ENCODE measurements at regions not wholly inside any gene's neighbourhood (a gene's known extent, or its start where the extent isn't known, plus 50 kb on each side); places are given as distances from the start of the nearest gene placed in this dataset.

DNA sequence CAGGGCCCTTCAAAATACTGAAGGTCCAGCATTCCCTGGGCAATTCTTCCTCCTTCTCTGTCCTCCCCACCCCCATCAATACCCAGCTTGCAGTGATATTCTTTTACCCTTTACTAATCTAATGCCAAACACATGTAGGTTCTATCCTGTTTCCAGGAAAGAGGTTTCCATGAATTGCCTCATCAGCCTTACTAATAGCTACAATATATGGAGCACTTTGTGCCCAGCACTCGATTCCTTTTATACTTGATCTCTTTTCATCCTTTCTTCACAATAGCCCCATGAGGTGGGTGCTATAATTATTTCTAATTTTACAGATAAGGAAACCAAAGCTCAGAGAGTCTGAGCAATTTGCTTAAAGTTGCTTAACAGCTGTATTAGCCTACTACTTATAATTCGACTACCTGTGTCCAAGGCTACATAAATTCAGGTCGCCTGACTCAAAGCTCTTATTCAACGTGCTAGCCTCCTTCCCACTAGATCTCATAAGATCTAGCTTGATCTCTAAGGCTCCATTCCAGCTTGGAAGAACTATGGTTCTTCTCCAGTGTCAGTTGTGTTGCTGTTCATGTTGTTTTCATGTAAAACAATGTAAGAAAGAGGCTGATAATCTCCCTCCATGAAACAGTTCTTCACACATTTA, 229.6 kb upstream of the PGRMC2 start (continued):
- TF ChIP-seq, protein P1, sequence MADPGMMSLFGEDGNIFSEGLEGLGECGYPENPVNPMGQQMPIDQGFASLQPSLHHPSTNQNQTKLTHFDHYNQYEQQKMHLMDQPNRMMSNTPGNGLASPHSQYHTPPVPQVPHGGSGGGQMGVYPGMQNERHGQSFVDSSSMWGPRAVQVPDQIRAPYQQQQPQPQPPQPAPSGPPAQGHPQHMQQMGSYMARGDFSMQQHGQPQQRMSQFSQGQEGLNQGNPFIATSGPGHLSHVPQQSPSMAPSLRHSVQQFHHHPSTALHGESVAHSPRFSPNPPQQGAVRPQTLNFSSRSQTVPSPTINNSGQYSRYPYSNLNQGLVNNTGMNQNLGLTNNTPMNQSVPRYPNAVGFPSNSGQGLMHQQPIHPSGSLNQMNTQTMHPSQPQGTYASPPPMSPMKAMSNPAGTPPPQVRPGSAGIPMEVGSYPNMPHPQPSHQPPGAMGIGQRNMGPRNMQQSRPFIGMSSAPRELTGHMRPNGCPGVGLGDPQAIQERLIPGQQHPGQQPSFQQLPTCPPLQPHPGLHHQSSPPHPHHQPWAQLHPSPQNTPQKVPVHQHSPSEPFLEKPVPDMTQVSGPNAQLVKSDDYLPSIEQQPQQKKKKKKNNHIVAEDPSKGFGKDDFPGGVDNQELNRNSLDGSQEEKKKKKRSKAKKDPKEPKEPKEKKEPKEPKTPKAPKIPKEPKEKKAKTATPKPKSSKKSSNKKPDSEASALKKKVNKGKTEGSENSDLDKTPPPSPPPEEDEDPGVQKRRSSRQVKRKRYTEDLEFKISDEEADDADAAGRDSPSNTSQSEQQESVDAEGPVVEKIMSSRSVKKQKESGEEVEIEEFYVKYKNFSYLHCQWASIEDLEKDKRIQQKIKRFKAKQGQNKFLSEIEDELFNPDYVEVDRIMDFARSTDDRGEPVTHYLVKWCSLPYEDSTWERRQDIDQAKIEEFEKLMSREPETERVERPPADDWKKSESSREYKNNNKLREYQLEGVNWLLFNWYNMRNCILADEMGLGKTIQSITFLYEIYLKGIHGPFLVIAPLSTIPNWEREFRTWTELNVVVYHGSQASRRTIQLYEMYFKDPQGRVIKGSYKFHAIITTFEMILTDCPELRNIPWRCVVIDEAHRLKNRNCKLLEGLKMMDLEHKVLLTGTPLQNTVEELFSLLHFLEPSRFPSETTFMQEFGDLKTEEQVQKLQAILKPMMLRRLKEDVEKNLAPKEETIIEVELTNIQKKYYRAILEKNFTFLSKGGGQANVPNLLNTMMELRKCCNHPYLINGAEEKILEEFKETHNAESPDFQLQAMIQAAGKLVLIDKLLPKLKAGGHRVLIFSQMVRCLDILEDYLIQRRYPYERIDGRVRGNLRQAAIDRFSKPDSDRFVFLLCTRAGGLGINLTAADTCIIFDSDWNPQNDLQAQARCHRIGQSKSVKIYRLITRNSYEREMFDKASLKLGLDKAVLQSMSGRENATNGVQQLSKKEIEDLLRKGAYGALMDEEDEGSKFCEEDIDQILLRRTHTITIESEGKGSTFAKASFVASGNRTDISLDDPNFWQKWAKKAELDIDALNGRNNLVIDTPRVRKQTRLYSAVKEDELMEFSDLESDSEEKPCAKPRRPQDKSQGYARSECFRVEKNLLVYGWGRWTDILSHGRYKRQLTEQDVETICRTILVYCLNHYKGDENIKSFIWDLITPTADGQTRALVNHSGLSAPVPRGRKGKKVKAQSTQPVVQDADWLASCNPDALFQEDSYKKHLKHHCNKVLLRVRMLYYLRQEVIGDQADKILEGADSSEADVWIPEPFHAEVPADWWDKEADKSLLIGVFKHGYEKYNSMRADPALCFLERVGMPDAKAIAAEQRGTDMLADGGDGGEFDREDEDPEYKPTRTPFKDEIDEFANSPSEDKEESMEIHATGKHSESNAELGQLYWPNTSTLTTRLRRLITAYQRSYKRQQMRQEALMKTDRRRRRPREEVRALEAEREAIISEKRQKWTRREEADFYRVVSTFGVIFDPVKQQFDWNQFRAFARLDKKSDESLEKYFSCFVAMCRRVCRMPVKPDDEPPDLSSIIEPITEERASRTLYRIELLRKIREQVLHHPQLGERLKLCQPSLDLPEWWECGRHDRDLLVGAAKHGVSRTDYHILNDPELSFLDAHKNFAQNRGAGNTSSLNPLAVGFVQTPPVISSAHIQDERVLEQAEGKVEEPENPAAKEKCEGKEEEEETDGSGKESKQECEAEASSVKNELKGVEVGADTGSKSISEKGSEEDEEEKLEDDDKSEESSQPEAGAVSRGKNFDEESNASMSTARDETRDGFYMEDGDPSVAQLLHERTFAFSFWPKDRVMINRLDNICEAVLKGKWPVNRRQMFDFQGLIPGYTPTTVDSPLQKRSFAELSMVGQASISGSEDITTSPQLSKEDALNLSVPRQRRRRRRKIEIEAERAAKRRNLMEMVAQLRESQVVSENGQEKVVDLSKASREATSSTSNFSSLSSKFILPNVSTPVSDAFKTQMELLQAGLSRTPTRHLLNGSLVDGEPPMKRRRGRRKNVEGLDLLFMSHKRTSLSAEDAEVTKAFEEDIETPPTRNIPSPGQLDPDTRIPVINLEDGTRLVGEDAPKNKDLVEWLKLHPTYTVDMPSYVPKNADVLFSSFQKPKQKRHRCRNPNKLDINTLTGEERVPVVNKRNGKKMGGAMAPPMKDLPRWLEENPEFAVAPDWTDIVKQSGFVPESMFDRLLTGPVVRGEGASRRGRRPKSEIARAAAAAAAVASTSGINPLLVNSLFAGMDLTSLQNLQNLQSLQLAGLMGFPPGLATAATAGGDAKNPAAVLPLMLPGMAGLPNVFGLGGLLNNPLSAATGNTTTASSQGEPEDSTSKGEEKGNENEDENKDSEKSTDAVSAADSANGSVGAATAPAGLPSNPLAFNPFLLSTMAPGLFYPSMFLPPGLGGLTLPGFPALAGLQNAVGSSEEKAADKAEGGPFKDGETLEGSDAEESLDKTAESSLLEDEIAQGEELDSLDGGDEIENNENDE (IDR thresholded peaks at IDR 0.05; ENCODE audit: low read depth, low read length) = no peak
- peak; percentile 59; the same call in 1 of the 2 replicates for TF ChIP-seq MECOM (CRISPR knock-in tag; IDR thresholded peaks at IDR 0.05)
- peak; percentile 31; the same call in 1 of the 2 replicates for TF ChIP-seq MYNN (IDR thresholded peaks at IDR 0.05)
- TF ChIP-seq MYNN (CRISPR knock-in tag; IDR thresholded peaks at IDR 0.05) = no peak
- TF ChIP-seq ZNF766 (CRISPR knock-in tag; conservative IDR thresholded peaks at IDR 0.05) = no peak
- 0 out of 4 replicates have a peak, but pooled peaks of 1 of the 2 experiments have one; percentile 47 for TF ChIP-seq HDAC1 (IDR thresholded peaks at IDR 0.05)
- TF ChIP-seq, protein P2, sequence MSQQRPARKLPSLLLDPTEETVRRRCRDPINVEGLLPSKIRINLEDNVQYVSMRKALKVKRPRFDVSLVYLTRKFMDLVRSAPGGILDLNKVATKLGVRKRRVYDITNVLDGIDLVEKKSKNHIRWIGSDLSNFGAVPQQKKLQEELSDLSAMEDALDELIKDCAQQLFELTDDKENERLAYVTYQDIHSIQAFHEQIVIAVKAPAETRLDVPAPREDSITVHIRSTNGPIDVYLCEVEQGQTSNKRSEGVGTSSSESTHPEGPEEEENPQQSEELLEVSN (IDR thresholded peaks at IDR 0.05; ENCODE audit: borderline replicate concordance in 1 of 2, extremely low read depth in 1 of 2, insufficient read depth in 1 of 2, insufficient read length in 1 of 2, low read depth in 1 of 2, low read length in 1 of 2, poor library complexity in 1 of 2, severe bottlenecking in 1 of 2) = no peak
- TF ChIP-seq THRB (CRISPR knock-in tag; conservative IDR thresholded peaks at IDR 0.05) = no peak
- TF ChIP-seq KAT2B (IDR thresholded peaks at IDR 0.05; ENCODE audit: low read depth, low read length) = no peak
- TF ChIP-seq, protein P3, sequence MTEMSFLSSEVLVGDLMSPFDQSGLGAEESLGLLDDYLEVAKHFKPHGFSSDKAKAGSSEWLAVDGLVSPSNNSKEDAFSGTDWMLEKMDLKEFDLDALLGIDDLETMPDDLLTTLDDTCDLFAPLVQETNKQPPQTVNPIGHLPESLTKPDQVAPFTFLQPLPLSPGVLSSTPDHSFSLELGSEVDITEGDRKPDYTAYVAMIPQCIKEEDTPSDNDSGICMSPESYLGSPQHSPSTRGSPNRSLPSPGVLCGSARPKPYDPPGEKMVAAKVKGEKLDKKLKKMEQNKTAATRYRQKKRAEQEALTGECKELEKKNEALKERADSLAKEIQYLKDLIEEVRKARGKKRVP (CRISPR knock-in tag; IDR thresholded peaks at IDR 0.05) = peak; percentile 14; the same call in 1 of the 2 replicates
- TF ChIP-seq MAZ (CRISPR knock-in tag; conservative IDR thresholded peaks at IDR 0.05 in 1 of 2, IDR thresholded peaks at IDR 0.05 in 1 of 2) = peak in 1 of 2 experiments; percentile 47; a peak in 1 of 4 replicates
- TF ChIP-seq KAT8 (IDR thresholded peaks at IDR 0.05; ENCODE audit: low read depth) = no peak
- TF ChIP-seq ZKSCAN1 (IDR thresholded peaks at IDR 0.05; ENCODE audit: low read depth, low read length) = no peak
